PC-3 (cell line): ENCODE measurements at regions not wholly inside any gene's neighbourhood (a gene's known extent, or its start where the extent isn't known, plus 50 kb on each side); places are given as distances from the start of the nearest gene placed in this dataset.

Source experiments
- ATAC-seq: fragments of 200-7000 bp; cut with Tn5 transposase; 2 replicates; pipeline ENCODE4 v1.9.1; 2020; ENCODE audit warnings: mild to moderate bottlenecking, moderate library complexity
- BruUV-seq: library from RNA; stranded (reverse); fragments of 400-500 nt; replicated peaks from 2 replicates; lab custom pipeline; 2021; lab: Mats Ljungman, UMichigan
- CTCF ChIA-PET: fragments of 300-600 bp; sonication (Branson Sonifier 250); formaldehyde crosslinking; loops from one replicate; lab custom pipeline; 2022; ENCODE audit warnings: antibody characterized with exemption; lab: Charles Lee
- POLR2A ChIA-PET: fragments of 300-600 bp; sonication (Branson Sonifier 250); formaldehyde crosslinking; loops from one replicate; lab custom pipeline; 2022; ENCODE audit warnings: antibody characterized with exemption; ENCODE audit not compliant: unreplicated experiment; lab: Charles Lee
- DNase-seq: peaks from one replicate; pipeline ENCODE4 v3.0.0-alpha.2; 2015
- H2AFZ ChIP-seq: fragments of 300-600 bp; sonication (generic); 2 replicates; pipeline ENCODE4 v1.6.0; 2016; ENCODE audit warnings: antibody characterized with exemption, low read length
- H3F3A ChIP-seq: fragments of 300-600 bp; sonication (generic); one replicate; pipeline ENCODE4 v1.6.0; 2017; ENCODE audit warnings: antibody characterized with exemption, low read length, control low read depth, mild to moderate bottlenecking; ENCODE audit not compliant: unreplicated experiment
- H3K27ac ChIP-seq: fragments of 300-600 bp; sonication (generic); 2 replicates; pipeline ENCODE4 v1.5.1; 2016; ENCODE audit warnings: mild to moderate bottlenecking, low read length
- H3K27me3 ChIP-seq: fragments of 300-600 bp; sonication (generic); 2 replicates; pipeline ENCODE4 v1.6.1; 2016; ENCODE audit warnings: low read length, mixed read lengths
- H3K36me3 ChIP-seq: fragments of 300-600 bp; sonication (generic); 2 replicates; pipeline ENCODE4 v1.6.1; 2016; ENCODE audit warnings: low read depth, mixed run types, low read length, mixed read lengths
- H3K4me1 ChIP-seq: fragments of 300-600 bp; sonication (generic); 2 replicates; pipeline ENCODE4 v1.5.1; 2016; ENCODE audit warnings: low read length; ENCODE audit not compliant: insufficient read depth
- H3K4me2 ChIP-seq: fragments of 300-600 bp; sonication (generic); 2 replicates; pipeline ENCODE4 v1.6.0; 2016; ENCODE audit warnings: low read length
- H3K4me3 ChIP-seq: fragments of 300-600 bp; sonication (generic); 2 replicates; pipeline ENCODE4 v1.5.1; 2016; ENCODE audit warnings: mild to moderate bottlenecking, low read length, mixed read lengths
- H3K79me2 ChIP-seq: fragments of 300-600 bp; sonication (generic); 2 replicates; pipeline ENCODE4 v1.6.1; 2017; ENCODE audit warnings: low read length, mixed read lengths
- H3K9ac ChIP-seq: fragments of 300-600 bp; sonication (generic); 2 replicates; pipeline ENCODE4 v1.6.0; 2016; ENCODE audit warnings: mild to moderate bottlenecking, low read length
- H3K9me2 ChIP-seq: fragments of 300-600 bp; sonication (generic); replicated peaks from 2 replicates; pipeline ENCODE4 v1.6.1; 2016; ENCODE audit warnings: mixed run types, low read length, mixed read lengths
- H3K9me3 ChIP-seq: fragments of 300-600 bp; sonication (generic); 2 replicates; pipeline ENCODE4 v1.6.1; 2016; ENCODE audit warnings: low read length, mixed read lengths
- H4K20me1 ChIP-seq: fragments of 300-600 bp; sonication (generic); 2 replicates; pipeline ENCODE4 v1.6.1; 2016; ENCODE audit warnings: low read length, mixed read lengths
- CTCF ChIP-seq: fragments of 300-600 bp; sonication (generic); conservative IDR thresholded peaks from 2 replicates; pipeline ENCODE4 v1.5.1; 2017; ENCODE audit warnings: antibody characterized with exemption, low read depth, mild to moderate bottlenecking, low read length
- EZH2 ChIP-seq: fragments of 300-600 bp; sonication (generic); IDR thresholded peaks from one replicate; pipeline ENCODE4 v1.6.1; 2017; ENCODE audit warnings: antibody characterized with exemption, mild to moderate bottlenecking, low read length; ENCODE audit not compliant: unreplicated experiment
- EZH2phosphoT487 ChIP-seq: fragments of 300-600 bp; sonication (generic); IDR thresholded peaks from 2 replicates; pipeline ENCODE4 v1.6.1; 2018; ENCODE audit warnings: mild to moderate bottlenecking, antibody characterized with exemption, low read length, borderline replicate concordance
- intact Hi-C: fragments of 100-400 bp; cut with micrococcal nuclease; formaldehyde crosslinking; loops from 2 replicates; pipeline ENCODE4 v1.9.0; 2023

DNA sequence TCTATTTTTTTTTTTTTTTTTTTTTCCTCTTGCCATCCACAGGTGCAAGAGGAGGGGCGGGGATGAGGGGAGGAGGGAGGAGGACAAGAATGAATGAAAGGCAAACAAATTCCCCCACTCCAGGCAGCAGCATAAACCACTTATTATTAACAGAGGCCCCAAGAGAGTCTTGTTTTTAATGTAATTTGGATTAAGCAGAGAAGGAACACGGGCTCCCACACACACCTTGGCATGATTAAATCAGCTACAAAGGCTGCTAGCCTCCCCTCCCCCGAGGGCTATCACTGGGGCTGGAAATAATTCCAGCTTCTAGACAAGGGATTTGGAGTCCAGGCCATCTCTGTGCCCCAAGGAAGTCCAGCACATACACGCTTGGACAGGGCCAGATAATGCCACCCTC lies 93.4 kb upstream of the DRD2 start:
- no peak overlapping the region for H3K4me2 ChIP-seq
- peaks cover 10% of the 10 kb centered on the region; the same call in 1 of the 2 replicates for H3K4me1 ChIP-seq
- ChIA-PET POLR2A (interaction anchor here (0.6 kb wide), 1 partner anchor 24 kb away, joined by 4 read pairs; no protein-coding TSS in a partner anchor), CTCF (no interaction called here)
- H4K20me1 ChIP-seq: no peaks in the 10 kb centered on the region
- DNase-seq (no peak), ATAC-seq (no peak)
- no peaks in the 10 kb centered on the region for H3K79me2 ChIP-seq
- H3F3A ChIP-seq: no peaks in the 10 kb centered on the region
- H3K9me3 ChIP-seq: no peaks in the 10 kb centered on the region
- H3K36me3 ChIP-seq: no peaks in the 10 kb centered on the region
- no peak overlapping the region for H3K27ac ChIP-seq
- TF ChIP-seq EZH2phosphoT487 (no peak), EZH2 (no peak), CTCF (no peak)
- H3K27me3 ChIP-seq: no peaks in the 10 kb centered on the region
- no peak overlapping the region for H3K4me3 ChIP-seq
- H3K9me2 ChIP-seq: no peaks in the 10 kb centered on the region; the same call in 1 of the 2 replicates
- no peak overlapping the region for H2AFZ ChIP-seq
- intact Hi-C loops: no loop called here
- BruUV-seq: no TSS peak
- no peak overlapping the region for H3K9ac ChIP-seq

GRCh38 chr11:113567867-113568544 lies 92.8 kb upstream of the DRD2 start:
- Histone ChIP-seq H3K27ac (no peak overlapping the region), H3K36me3 (no peaks in the 10 kb centered on the region), H3K9ac (no peak overlapping the region), H2AFZ (no peak overlapping the region), H3K9me3 (no peaks in the 10 kb centered on the region), H4K20me1 (no peaks in the 10 kb centered on the region), H3K9me2 (no peaks in the 10 kb centered on the region; the same call in 1 of the 2 replicates), H3K4me3 (no peak overlapping the region), H3K27me3 (no peaks in the 10 kb centered on the region), H3K79me2 (no peaks in the 10 kb centered on the region), H3K4me1 (peaks cover 13% of the 10 kb centered on the region; the same call in 1 of the 2 replicates), H3K4me2 (no peak overlapping the region), H3F3A (no peaks in the 10 kb centered on the region)
- ChIA-PET POLR2A (interaction anchor here (0.6 kb wide), 1 partner anchor 23 kb away, joined by 4 read pairs; no protein-coding TSS in a partner anchor), CTCF (no interaction called here)
- no TSS peak for BruUV-seq
- DNase-seq: no peak
- intact Hi-C loops: no loop called here
- ATAC-seq: no peak
- TF ChIP-seq EZH2phosphoT487: no peak
- no peak for TF ChIP-seq CTCF
- no peak for TF ChIP-seq EZH2

GRCh38 chr11:113567097-113567496 lies 91.9 kb upstream of the DRD2 start:
- intact Hi-C loops: no loop called here
- H3K9me2 ChIP-seq: no peaks in the 10 kb centered on the region; the same call in 1 of the 2 replicates
- DNase-seq (no peak), ATAC-seq (no peak)
- H3K36me3 ChIP-seq: no peaks in the 10 kb centered on the region
- peaks cover 19% of the 10 kb centered on the region; the same call in 1 of the 2 replicates for H3K4me1 ChIP-seq
- BruUV-seq: no TSS peak
- H3K9ac ChIP-seq: no peak overlapping the region
- H3K9me3 ChIP-seq: no peaks in the 10 kb centered on the region
- H3F3A ChIP-seq: no peaks in the 10 kb centered on the region
- ChIA-PET POLR2A (no interaction called here), CTCF (no interaction called here)
- no peaks in the 10 kb centered on the region for H4K20me1 ChIP-seq
- no peaks in the 10 kb centered on the region for H3K27me3 ChIP-seq
- TF ChIP-seq CTCF: no peak
- no peak for TF ChIP-seq EZH2
- TF ChIP-seq EZH2phosphoT487: no peak
- no peaks in the 10 kb centered on the region for H3K79me2 ChIP-seq
- H3K27ac ChIP-seq: no peak overlapping the region
- H3K4me2 ChIP-seq: no peak overlapping the region
- no peak overlapping the region for H3K4me3 ChIP-seq
- no peak overlapping the region for H2AFZ ChIP-seq
